GM23338 (cell line): ENCODE measurements at regions not wholly inside any gene's neighbourhood (a gene's known extent, or its start where the extent isn't known, plus 50 kb on each side); places are given as distances from the start of the nearest gene placed in this dataset.
A peak's percentile ranks its signal among the peaks of the same experiment; 100 is the strongest.

Experiments
- ATAC-seq: fragments of 200-7000 bp; cut with Tn5 transposase; 3 replicates; pipeline ENCODE4 v1.9.1; 2020
- DNase-seq: peaks from one replicate; pipeline ENCODE4 v3.0.0-alpha.2; 2015; ENCODE audit warnings: low spot score
- H2AFZ ChIP-seq: fragments of 200-600 bp; sonication (generic); 2 replicates; pipeline ENCODE4 v1.8.0; 2016; ENCODE audit warnings: antibody characterized with exemption, mild to moderate bottlenecking, moderate library complexity
- H3F3A ChIP-seq: fragments of 200-600 bp; sonication (generic); replicated peaks from 2 replicates; pipeline ENCODE4 v1.8.0; 2017; ENCODE audit warnings: antibody characterized with exemption, mixed run types, low read depth
- H3K27ac ChIP-seq: fragments of 200-600 bp; sonication (generic); 2 replicates; pipeline ENCODE4 v1.6.1; 2016; ENCODE audit warnings: low read depth
- H3K27me3 ChIP-seq: fragments of 200-600 bp; sonication (generic); 2 replicates; pipeline ENCODE4 v1.8.0; 2016; ENCODE audit warnings: mild to moderate bottlenecking, mixed run types, moderate library complexity; ENCODE audit not compliant: insufficient read depth
- H3K36me3 ChIP-seq: fragments of 200-600 bp; sonication (generic); 2 replicates; pipeline ENCODE4 v1.8.0; 2016; ENCODE audit warnings: mild to moderate bottlenecking; ENCODE audit not compliant: insufficient read depth
- H3K4me1 ChIP-seq: fragments of 200-600 bp; sonication (generic); 2 replicates; pipeline ENCODE4 v1.8.0; 2016; ENCODE audit warnings: mild to moderate bottlenecking, moderate library complexity; ENCODE audit not compliant: insufficient read depth
- H3K4me2 ChIP-seq: fragments of 200-600 bp; sonication (generic); 2 replicates; pipeline ENCODE4 v1.7.1; 2017; ENCODE audit warnings: mixed run types
- H3K4me3 ChIP-seq: fragments of 200-600 bp; sonication (generic); 2 replicates; pipeline ENCODE4 v1.6.1; 2016; ENCODE audit warnings: mixed run types
- H3K79me2 ChIP-seq: fragments of 200-600 bp; sonication (generic); replicated peaks from 2 replicates; pipeline ENCODE4 v1.8.0; 2017; ENCODE audit warnings: mild to moderate bottlenecking; ENCODE audit not compliant: insufficient read depth
- H3K9me2 ChIP-seq: fragments of 200-600 bp; sonication (generic); 2 replicates; pipeline ENCODE4 v1.8.0; 2017; ENCODE audit not compliant: insufficient read depth
- H4K20me1 ChIP-seq: fragments of 200-600 bp; sonication (generic); replicated peaks from 2 replicates; pipeline ENCODE4 v1.8.0; 2017; ENCODE audit warnings: mild to moderate bottlenecking; ENCODE audit not compliant: insufficient read depth
- H3K27ac Mint-ChIP-seq: 2 replicates; pipeline ENCODE4 v1.8.0; 2020; ENCODE audit warnings: inconsistent platforms, mild to moderate bottlenecking, moderate library complexity, mixed read lengths
- H3K27me3 Mint-ChIP-seq: 3 replicates; pipeline ENCODE4 v1.8.0; 2022; ENCODE audit warnings: low read depth, mild to moderate bottlenecking, moderate library complexity, mixed read lengths, inconsistent platforms; ENCODE audit not compliant: insufficient read depth, poor library complexity
- H3K36me3 Mint-ChIP-seq: 3 replicates; pipeline ENCODE4 v1.8.0; 2021; ENCODE audit warnings: low read depth, mild to moderate bottlenecking, inconsistent platforms, moderate library complexity, mixed read lengths
- H3K4me1 Mint-ChIP-seq: 3 replicates; pipeline ENCODE4 v1.8.0; 2020; ENCODE audit warnings: mild to moderate bottlenecking, inconsistent platforms, mixed read lengths
- H3K4me3 Mint-ChIP-seq: 3 replicates; pipeline ENCODE4 v1.8.0; 2021; ENCODE audit warnings: moderate library complexity, mild to moderate bottlenecking, inconsistent platforms, mixed read lengths
- H3K9me3 Mint-ChIP-seq: 3 replicates; pipeline ENCODE4 v1.8.0; 2020; ENCODE audit warnings: moderate library complexity, mild to moderate bottlenecking, inconsistent platforms, mixed read lengths
- EZH2phosphoT487 ChIP-seq: fragments of 200-600 bp; sonication (generic); IDR thresholded peaks from one replicate; pipeline ENCODE4 v1.8.1; 2018; ENCODE audit warnings: antibody characterized with exemption; ENCODE audit not compliant: unreplicated experiment
- ZNF114 ChIP-seq: fragments of 250-450 bp; sonication (Bioruptor Pico); IDR thresholded peaks from 2 replicates; pipeline ENCODE4 v1.5.0; 2020; ENCODE audit warnings: mild to moderate bottlenecking, moderate library complexity
- ZNF331 ChIP-seq: fragments of 250-450 bp; sonication (Bioruptor Pico); IDR thresholded peaks from 2 replicates; pipeline ENCODE4 v1.5.0; 2020; ENCODE audit warnings: low read depth, mild to moderate bottlenecking, moderate library complexity
- TF ChIP-seq, protein P1 (sequence below), 2 experiments: fragments of 200-600 bp in 1 of 2; sonication (generic) in 1 of 2; conservative IDR thresholded peaks; 2 replicates each; pipeline versions ENCODE4 v1.5.1 to v1.6.1; 2016 to 2017; ENCODE audit warnings: antibody characterized with exemption in 2 of 2, low read depth in 2 of 2, mild to moderate bottlenecking in 2 of 2, moderate library complexity in 1 of 2

DNA sequence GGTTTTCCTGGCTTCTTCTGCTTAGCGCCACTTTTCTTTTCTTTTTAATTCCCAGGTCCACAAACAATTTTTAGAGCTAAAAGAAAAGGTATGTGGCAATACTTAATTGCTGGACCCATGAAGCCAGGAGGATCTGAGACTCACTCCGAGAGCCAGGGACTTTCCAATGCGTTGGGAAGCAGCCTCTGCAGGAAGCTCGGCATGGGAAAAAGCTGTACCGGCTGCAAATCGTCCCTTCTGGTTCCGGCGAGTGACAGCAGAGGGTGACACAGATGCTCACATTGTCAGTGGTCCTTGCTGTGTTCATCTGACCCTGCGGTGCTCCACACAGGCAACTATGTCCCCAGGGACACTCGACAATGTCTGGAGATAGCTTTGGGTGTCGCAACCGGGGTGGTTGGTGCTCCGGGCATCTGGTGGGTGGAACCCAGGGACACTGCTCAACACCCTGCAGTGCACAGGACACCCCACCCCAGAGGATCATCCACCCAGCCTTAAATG, 164.0 kb downstream of the PRKX start:
- no peaks in the 10 kb centered on the region for H3K9me2 ChIP-seq
- Mint-ChIP-seq H3K4me1 (peaks cover 7% of the 10 kb centered on the region; the same call in 2 of the 3 replicates), H3K27me3 (no peaks in the 10 kb centered on the region), H3K36me3 (no peaks in the 10 kb centered on the region), H3K27ac (no peak overlapping the region), H3K9me3 (peaks cover 3% of the 10 kb centered on the region; the same call in 1 of the 3 replicates), H3K4me3 (no peak overlapping the region)
- ATAC-seq: no peak
- H3K27me3 ChIP-seq: no peaks in the 10 kb centered on the region
- H3K27ac ChIP-seq: no peak overlapping the region
- H3K4me1 ChIP-seq: no peaks in the 10 kb centered on the region
- H3K4me2 ChIP-seq: no peak overlapping the region
- peak; percentile 8 for DNase-seq
- H4K20me1 ChIP-seq: no peaks in the 10 kb centered on the region
- no peak overlapping the region; the same call in 1 of the 2 replicates for H2AFZ ChIP-seq
- H3K36me3 ChIP-seq: no peaks in the 10 kb centered on the region
- TF ChIP-seq, protein P1, sequence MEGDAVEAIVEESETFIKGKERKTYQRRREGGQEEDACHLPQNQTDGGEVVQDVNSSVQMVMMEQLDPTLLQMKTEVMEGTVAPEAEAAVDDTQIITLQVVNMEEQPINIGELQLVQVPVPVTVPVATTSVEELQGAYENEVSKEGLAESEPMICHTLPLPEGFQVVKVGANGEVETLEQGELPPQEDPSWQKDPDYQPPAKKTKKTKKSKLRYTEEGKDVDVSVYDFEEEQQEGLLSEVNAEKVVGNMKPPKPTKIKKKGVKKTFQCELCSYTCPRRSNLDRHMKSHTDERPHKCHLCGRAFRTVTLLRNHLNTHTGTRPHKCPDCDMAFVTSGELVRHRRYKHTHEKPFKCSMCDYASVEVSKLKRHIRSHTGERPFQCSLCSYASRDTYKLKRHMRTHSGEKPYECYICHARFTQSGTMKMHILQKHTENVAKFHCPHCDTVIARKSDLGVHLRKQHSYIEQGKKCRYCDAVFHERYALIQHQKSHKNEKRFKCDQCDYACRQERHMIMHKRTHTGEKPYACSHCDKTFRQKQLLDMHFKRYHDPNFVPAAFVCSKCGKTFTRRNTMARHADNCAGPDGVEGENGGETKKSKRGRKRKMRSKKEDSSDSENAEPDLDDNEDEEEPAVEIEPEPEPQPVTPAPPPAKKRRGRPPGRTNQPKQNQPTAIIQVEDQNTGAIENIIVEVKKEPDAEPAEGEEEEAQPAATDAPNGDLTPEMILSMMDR (conservative IDR thresholded peaks at IDR 0.05; ENCODE audit: low read depth in 2 of 2): no peak
- no peak for TF ChIP-seq ZNF114 (CRISPR knock-in tag)
- TF ChIP-seq ZNF331 (CRISPR knock-in tag): no peak
- no peak for TF ChIP-seq EZH2phosphoT487
- no peaks in the 10 kb centered on the region for H3F3A ChIP-seq
- no peak overlapping the region for H3K4me3 ChIP-seq
- H3K79me2 ChIP-seq: no peaks in the 10 kb centered on the region

DNA sequence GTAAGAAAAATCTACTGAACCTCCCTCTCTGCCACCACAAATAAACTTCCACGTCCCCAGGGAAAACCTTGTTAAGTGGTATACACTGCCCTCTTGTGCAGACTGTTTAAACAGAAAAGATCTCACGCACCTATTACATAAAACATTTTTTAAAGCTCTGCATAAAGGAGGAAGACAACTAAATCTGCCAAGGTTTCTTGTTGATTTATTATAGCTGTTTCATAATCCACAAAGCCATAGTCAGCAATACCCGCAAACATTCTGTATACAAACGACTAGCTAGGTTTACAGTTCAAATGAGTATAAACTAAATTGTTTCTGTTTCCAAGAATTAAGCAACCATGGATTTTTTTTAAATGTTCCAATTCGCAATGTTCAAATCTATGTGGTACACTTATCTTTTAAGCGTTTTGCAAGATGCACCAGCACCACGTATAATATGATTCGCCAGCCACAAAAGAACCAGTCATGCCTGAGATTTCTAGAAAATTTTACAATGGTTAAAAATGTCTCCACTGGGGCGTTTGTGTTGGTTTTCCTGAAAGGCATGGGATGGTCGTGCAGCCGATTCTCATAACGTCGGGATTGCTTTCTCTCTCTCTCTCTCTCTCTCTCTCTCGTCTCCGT, 164.6 kb downstream of the PRKX start:
- Histone ChIP-seq H3K4me1 (no peaks in the 10 kb centered on the region), H3K27me3 (no peaks in the 10 kb centered on the region), H3K4me3 (no peak overlapping the region), H2AFZ (no peak overlapping the region), H3K36me3 (no peaks in the 10 kb centered on the region), H3F3A (no peaks in the 10 kb centered on the region), H3K79me2 (no peaks in the 10 kb centered on the region), H3K27ac (no peak overlapping the region), H4K20me1 (no peaks in the 10 kb centered on the region), H3K9me2 (no peaks in the 10 kb centered on the region), H3K4me2 (no peak overlapping the region)
- no peaks in the 10 kb centered on the region for H3K36me3 Mint-ChIP-seq
- no peak for TF ChIP-seq EZH2phosphoT487
- TF ChIP-seq, protein P1 (conservative IDR thresholded peaks at IDR 0.05; ENCODE audit: low read depth in 2 of 2): peak; percentile 16 to 44; a peak in 2 of 4 replicates
- peaks cover 7% of the 10 kb centered on the region; the same call in 2 of the 3 replicates for H3K4me1 Mint-ChIP-seq
- ATAC-seq (no peak), DNase-seq (peak; percentile 20)
- no peak overlapping the region for H3K27ac Mint-ChIP-seq
- no peaks in the 10 kb centered on the region for H3K27me3 Mint-ChIP-seq
- no peak overlapping the region for H3K4me3 Mint-ChIP-seq
- peaks cover 3% of the 10 kb centered on the region; the same call in 1 of the 3 replicates for H3K9me3 Mint-ChIP-seq
